ENCODE measurements at regions not wholly inside any gene's neighbourhood (a gene's known extent, or its start where the extent isn't known, plus 50 kb on each side); places are given as distances from the start of the nearest gene placed in this dataset.

DNA sequence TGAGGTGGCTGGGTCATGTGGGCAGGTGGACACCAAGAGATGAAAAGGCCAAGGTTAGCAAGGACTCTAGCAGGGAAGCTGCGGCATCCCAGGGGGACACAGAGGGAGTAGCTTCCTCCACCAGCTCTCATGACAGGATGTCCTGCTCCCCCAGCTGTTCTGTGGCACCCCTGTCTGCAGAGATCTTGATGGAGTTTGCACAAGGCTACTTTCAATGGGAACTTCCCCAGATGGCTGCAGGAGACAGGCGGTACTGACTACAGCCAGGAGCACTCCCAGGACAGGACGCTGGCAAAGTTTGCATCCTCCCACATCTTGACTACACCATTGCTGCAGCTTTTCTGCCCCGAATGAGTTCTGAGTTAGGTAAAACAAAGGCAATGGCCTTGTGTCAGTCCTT is 312.8 kb downstream of the TLE4 start:
- WGBS, 2 donors (ENCODE audit: low coverage in 1 of 2), result 70 to 83% methylated on average over 1 to 2 of the region's 4 CpGs

DNA sequence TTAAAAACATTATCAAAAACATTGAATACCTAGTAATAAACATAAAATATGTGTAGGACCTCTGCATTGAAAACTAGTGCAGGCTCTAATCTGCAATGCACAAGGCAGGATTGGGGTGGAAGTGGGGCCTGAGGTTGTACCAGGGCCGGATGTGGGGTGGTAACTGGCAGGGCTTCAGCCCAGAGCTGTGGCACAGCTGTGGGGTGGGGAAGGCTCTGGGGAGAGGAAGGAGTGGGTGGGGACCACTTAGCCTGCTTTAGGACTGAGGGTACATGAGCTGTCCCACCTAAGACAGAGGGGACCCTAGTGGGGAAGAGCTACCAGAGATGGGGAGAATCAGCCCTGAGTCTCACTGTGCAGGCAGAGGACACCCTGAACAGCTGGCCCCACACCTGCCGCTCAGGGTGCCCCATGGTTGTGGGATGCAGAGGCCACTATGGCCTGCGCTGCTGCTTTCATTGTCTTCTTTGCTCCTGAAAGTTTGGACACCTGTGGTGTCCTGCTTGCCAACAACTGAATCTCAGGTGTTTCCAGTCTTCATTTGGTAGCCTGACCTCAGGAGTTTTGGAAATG is 311.4 kb downstream of the TLE4 start:
- Histone ChIP-seq H3K27ac (no peak overlapping the region), H3K36me3 (no peaks in the 10 kb centered on the region), H3K4me3 (no peak overlapping the region), H3K4me1 (peaks cover 0 to 3% (median 0%) of the 10 kb centered on the region in 3 donors), H3K9me3 (no peaks in the 10 kb centered on the region), H3K27me3 (no peaks in the 10 kb centered on the region)
- ATAC-seq, result no peak
- 63 to 100% methylated on average over 1 of the region's 3 CpGs for WGBS, 2 donors (ENCODE audit: low coverage in 1 of 2)
- TF ChIP-seq, protein P1, sequence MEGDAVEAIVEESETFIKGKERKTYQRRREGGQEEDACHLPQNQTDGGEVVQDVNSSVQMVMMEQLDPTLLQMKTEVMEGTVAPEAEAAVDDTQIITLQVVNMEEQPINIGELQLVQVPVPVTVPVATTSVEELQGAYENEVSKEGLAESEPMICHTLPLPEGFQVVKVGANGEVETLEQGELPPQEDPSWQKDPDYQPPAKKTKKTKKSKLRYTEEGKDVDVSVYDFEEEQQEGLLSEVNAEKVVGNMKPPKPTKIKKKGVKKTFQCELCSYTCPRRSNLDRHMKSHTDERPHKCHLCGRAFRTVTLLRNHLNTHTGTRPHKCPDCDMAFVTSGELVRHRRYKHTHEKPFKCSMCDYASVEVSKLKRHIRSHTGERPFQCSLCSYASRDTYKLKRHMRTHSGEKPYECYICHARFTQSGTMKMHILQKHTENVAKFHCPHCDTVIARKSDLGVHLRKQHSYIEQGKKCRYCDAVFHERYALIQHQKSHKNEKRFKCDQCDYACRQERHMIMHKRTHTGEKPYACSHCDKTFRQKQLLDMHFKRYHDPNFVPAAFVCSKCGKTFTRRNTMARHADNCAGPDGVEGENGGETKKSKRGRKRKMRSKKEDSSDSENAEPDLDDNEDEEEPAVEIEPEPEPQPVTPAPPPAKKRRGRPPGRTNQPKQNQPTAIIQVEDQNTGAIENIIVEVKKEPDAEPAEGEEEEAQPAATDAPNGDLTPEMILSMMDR (IDR thresholded peaks at IDR 0.05), result no peak
- TF ChIP-seq EP300 (IDR thresholded peaks at IDR 0.05) (no peak), POLR2A (IDR thresholded peaks at IDR 0.05) (no peak), POLR2AphosphoS5 (IDR thresholded peaks at IDR 0.05) (no peak)

More for the DNA sequence above, 312.8 kb downstream of the TLE4 start:
- TF ChIP-seq, protein P1 (IDR thresholded peaks at IDR 0.05), result no peak
- TF ChIP-seq POLR2A (IDR thresholded peaks at IDR 0.05) (no peak), EP300 (IDR thresholded peaks at IDR 0.05) (no peak), POLR2AphosphoS5 (IDR thresholded peaks at IDR 0.05) (no peak)
- peaks cover 0 to 3% (median 0%) of the 10 kb centered on the region in 3 donors for H3K4me1 ChIP-seq
- no peak overlapping the region for H3K4me3 ChIP-seq
- ATAC-seq, result no peak
- H3K27ac ChIP-seq, result no peak overlapping the region
- no peaks in the 10 kb centered on the region for H3K36me3 ChIP-seq
- H3K9me3 ChIP-seq, result no peaks in the 10 kb centered on the region
- no peaks in the 10 kb centered on the region for H3K27me3 ChIP-seq

DNA sequence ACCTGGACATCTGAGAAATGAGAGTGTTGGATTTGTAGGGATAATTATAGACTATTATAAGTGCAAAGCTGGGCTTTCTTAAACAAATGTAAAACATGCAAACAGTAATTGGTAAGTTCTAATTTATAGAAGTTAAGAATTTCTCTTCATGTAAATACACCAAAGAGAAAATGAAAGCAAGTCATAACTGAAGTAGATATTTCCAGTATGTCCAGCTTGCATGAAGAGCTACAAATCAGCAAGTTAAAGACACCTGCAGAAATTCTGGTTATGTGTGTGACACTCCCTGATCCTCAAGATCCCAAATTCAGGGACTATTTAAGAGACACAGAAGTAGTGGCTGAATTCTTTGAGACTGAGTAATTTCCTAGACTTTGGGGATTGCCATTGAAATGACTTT is 308.9 kb downstream of the TLE4 start:
- no peak for TF ChIP-seq POLR2AphosphoS5 (IDR thresholded peaks at IDR 0.05)
- TF ChIP-seq, protein P1 (IDR thresholded peaks at IDR 0.05), result no peak
- no peak for TF ChIP-seq POLR2A (IDR thresholded peaks at IDR 0.05)
- no peak for TF ChIP-seq EP300 (IDR thresholded peaks at IDR 0.05)
- no peak overlapping the region for H3K4me3 ChIP-seq
- H3K36me3 ChIP-seq, result no peaks in the 10 kb centered on the region
- no peaks in the 10 kb centered on the region for H3K27me3 ChIP-seq
- H3K27ac ChIP-seq, result no peak overlapping the region
- H3K4me1 ChIP-seq, result no peaks in the 10 kb centered on the region
- no peaks in the 10 kb centered on the region for H3K9me3 ChIP-seq
- no peak for ATAC-seq

DNA sequence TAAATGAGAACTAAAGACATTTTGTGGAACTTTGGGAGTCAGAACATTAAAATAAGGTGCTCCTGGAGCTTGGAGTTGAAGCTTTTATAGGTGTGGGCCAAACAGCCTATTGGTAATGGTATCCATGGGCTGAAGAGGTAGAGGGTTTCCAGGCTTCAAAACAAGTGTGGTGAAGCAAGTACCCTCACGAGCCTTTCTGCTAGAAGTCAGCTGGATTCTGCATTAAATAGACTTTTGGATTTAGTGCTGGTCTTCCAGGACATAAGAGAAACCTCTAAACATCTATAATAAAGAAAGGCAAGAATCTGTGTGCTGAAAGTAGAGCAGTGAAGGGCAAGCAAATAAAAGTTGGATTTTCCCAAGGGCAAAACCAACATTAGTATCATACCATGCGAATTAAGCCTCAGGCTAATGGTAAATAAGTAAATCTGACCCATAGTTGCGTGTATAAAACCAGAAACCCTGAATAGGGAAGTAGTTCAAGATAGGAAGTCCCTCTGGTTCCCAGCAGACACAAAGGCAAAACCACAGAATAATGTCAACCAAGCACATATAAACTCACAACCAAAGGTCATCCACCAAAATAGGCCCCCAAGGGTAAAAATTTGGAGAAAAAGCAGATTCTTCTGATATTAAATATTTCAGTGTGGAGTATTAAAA is 306.3 kb downstream of the TLE4 start:
- TF ChIP-seq EP300 (IDR thresholded peaks at IDR 0.05) (no peak), POLR2AphosphoS5 (IDR thresholded peaks at IDR 0.05) (no peak), POLR2A (IDR thresholded peaks at IDR 0.05) (no peak)
- TF ChIP-seq, protein P1 (IDR thresholded peaks at IDR 0.05), result no peak
- Histone ChIP-seq H3K4me3 (no peak overlapping the region), H3K4me1 (no peaks in the 10 kb centered on the region), H3K9me3 (no peaks in the 10 kb centered on the region), H3K36me3 (no peaks in the 10 kb centered on the region), H3K27me3 (no peaks in the 10 kb centered on the region), H3K27ac (no peak overlapping the region)
- ATAC-seq, result no peak
- WGBS, 2 donors (ENCODE audit: low coverage in 1 of 2), result 85 to 96% methylated on average over 3 of the region's 3 CpGs

DNA sequence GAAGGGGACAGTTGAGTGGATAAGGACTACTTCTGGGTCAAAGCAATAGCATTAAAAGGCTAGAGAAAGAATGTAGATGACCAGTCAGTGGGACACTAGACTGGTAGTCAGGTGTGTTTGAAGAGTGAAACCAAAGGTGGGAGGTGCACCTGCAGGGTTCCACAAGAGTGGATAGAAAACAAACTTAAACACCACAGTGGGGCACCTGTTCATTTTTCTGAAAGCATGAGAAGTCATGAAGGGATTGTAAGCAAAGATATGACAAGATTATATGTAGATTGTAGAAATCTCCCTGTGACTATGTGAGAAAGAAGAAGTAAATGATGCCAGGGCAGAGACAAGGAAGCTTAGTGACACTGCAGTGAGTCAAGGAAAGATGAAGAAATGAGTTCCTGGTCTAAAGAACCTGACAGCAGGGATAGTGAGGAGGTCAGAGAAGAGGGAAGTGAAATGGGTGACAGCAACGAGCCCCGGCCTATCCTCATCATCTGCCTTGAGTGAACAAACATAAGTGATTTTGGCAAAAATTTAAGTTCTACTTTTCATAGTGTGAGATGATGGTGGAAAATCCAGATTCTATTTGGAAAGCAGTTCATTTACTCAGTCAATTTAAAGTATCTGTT is 296.9 kb downstream of the TLE4 start:
- H3K4me3 ChIP-seq, result no peak overlapping the region
- no peaks in the 10 kb centered on the region for H3K4me1 ChIP-seq
- peak; percentile 75 for ATAC-seq
- no peak overlapping the region for H3K27ac ChIP-seq
- no peaks in the 10 kb centered on the region for H3K9me3 ChIP-seq
- H3K27me3 ChIP-seq, result no peaks in the 10 kb centered on the region
- H3K36me3 ChIP-seq, result no peaks in the 10 kb centered on the region
- no peak for TF ChIP-seq POLR2AphosphoS5 (IDR thresholded peaks at IDR 0.05)
- TF ChIP-seq POLR2A (IDR thresholded peaks at IDR 0.05), result no peak
- TF ChIP-seq, protein P1 (IDR thresholded peaks at IDR 0.05), result no peak
- no peak for TF ChIP-seq EP300 (IDR thresholded peaks at IDR 0.05)
- 76 to 93% methylated on average over 2 of the region's 2 CpGs for WGBS, 2 donors (ENCODE audit: low coverage in 1 of 2)
